HG02981 (cell line): ENCODE measurements at regions not wholly inside any gene's neighbourhood (a gene's known extent, or its start where the extent isn't known, plus 50 kb on each side); places are given as distances from the start of the nearest gene placed in this dataset.

Source experiments
- ATAC-seq: cut with Tn5 transposase; IDR thresholded peaks from one replicate; pipeline ENCODE4 v1.9.1; 2021; ENCODE audit warnings: mild to moderate bottlenecking, moderate library complexity; ENCODE audit not compliant: unreplicated experiment

- no peak for ATAC-seq
Measured at GRCh38 chr1:56395776-56396175, 183.6 kb downstream of the PLPP3 start.

GRCh38 chr1:56394298-56394697 is 185.1 kb downstream of the PLPP3 start:
- ATAC-seq: no peak

- no peak for ATAC-seq
Measured at GRCh38 chr1:56390934-56391731, 188.2 kb downstream of the PLPP3 start.

- no peak for ATAC-seq
Measured at GRCh38 chr1:56390232-56390867, 189.0 kb downstream of the PLPP3 start.

GRCh38 chr1:56389813-56390212 is 189.6 kb downstream of the PLPP3 start:
- ATAC-seq: no peak

GRCh38 chr1:56387071-56387740 is 192.2 kb downstream of the PLPP3 start:
- no peak for ATAC-seq

GRCh38 chr1:56385314-56385713 is 194.0 kb downstream of the PLPP3 start:
- ATAC-seq: no peak

GRCh38 chr1:56382929-56383328 is 196.4 kb downstream of the PLPP3 start:
- no peak for ATAC-seq

- no peak for ATAC-seq
Measured at GRCh38 chr1:56380531-56380930, 198.8 kb downstream of the PLPP3 start.

GRCh38 chr1:56378341-56379070 is 200.9 kb downstream of the PLPP3 start:
- no peak for ATAC-seq

GRCh38 chr1:56377431-56377830 is 201.9 kb downstream of the PLPP3 start:
- no peak for ATAC-seq

GRCh38 chr1:56376188-56376984 is 203.0 kb downstream of the PLPP3 start:
- no peak for ATAC-seq

GRCh38 chr1:56375326-56375804 is 204.0 kb downstream of the PLPP3 start:
- no peak for ATAC-seq

- no peak for ATAC-seq
Measured at GRCh38 chr1:56374026-56374974, 205.1 kb downstream of the PLPP3 start.

GRCh38 chr1:56370513-56370912 is 208.8 kb downstream of the PLPP3 start:
- no peak for ATAC-seq

GRCh38 chr1:56363007-56363770 is 216.2 kb downstream of the PLPP3 start:
- no peak for ATAC-seq

GRCh38 chr1:56360021-56360420 is 219.3 kb downstream of the PLPP3 start:
- ATAC-seq: no peak

GRCh38 chr1:56359056-56359455 is 220.3 kb downstream of the PLPP3 start:
- no peak for ATAC-seq
